GM12891 (cell line): ENCODE measurements at regions not wholly inside any gene's neighbourhood (a gene's known extent, or its start where the extent isn't known, plus 50 kb on each side); places are given as distances from the start of the nearest gene placed in this dataset.
"Not testable (repeated sequence)": the region's sequence is repeated elsewhere in the genome, so short reads cannot be mapped to it uniquely, and the experiment has no call there.

Experiments
- DNase-seq: peaks from one replicate; pipeline ENCODE4 v3.0.0; 2011; ENCODE audit warnings: low spot score; ENCODE audit not compliant: insufficient read length
- FAIRE-seq: peaks from 2 replicates; lab custom pipeline; 2011; peaks lifted over from hg19 to GRCh38; lab: Jason Lieb, UNC
- PAX5 ChIP-seq: IDR thresholded peaks from 2 replicates; pipeline ENCODE4 v1.6.1; 2011; ENCODE audit warnings: low read length, moderate library complexity, mild to moderate bottlenecking; ENCODE audit not compliant: insufficient read depth, severe bottlenecking
- POLR2A ChIP-seq: IDR thresholded peaks from 2 replicates; pipeline ENCODE4 v1.6.1; 2011; ENCODE audit warnings: low read depth, low read length, control low read depth
- POLR2AphosphoS5 ChIP-seq: IDR thresholded peaks from 2 replicates; pipeline ENCODE4 v1.6.1; 2011; ENCODE audit warnings: low read depth, low read length, control low read depth
- POU2F2 ChIP-seq: IDR thresholded peaks from 2 replicates; pipeline ENCODE4 v1.6.1; 2011; ENCODE audit warnings: low read depth, mild to moderate bottlenecking, control low read depth, low read length, moderate library complexity
- SPI1 ChIP-seq: IDR thresholded peaks from 2 replicates; pipeline ENCODE4 v1.6.1; 2011; ENCODE audit warnings: low read depth, low read length, control low read depth
- TAF1 ChIP-seq: IDR thresholded peaks from 2 replicates; pipeline ENCODE4 v1.6.1; 2011; ENCODE audit warnings: low read depth, low read length, control low read depth

DNA sequence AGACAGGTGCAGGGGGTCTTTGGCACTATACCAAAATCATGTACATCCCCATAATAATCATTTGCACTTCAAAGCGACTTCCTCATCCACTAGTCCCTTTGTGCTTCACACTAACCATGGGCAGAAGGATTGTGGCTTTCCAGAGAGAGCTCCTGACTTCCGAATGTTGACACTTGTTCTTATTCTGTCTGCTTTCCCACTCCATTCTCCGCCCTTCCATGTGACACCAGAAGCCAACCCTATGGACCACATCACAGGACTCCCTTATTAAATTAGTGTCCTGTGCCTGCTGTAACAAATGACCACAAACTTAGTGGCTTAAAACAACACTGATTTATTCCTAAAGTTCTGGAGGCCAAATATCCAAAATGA, 91.6 kb downstream of the CMC2 start:
- FAIRE-seq (no peak), DNase-seq (no peak)
- TF ChIP-seq POLR2AphosphoS5 (no peak), POLR2A (no peak), TAF1 (no peak), PAX5 (no peak), SPI1 (no peak), POU2F2 (no peak)

- DNase-seq, result no peak
- no peak for TF ChIP-seq POLR2A
- TF ChIP-seq POU2F2, result no peak
- TF ChIP-seq SPI1, result no peak
- no peak for TF ChIP-seq TAF1
- no peak for TF ChIP-seq POLR2AphosphoS5
- no peak for TF ChIP-seq PAX5
- no peak for FAIRE-seq
Observed at GRCh38 chr16:80914379-80915078, 92.2 kb downstream of the CMC2 start.

GRCh38 chr16:80913397-80913796, 93.3 kb downstream of the CMC2 start:
- TF ChIP-seq TAF1, result no peak
- no peak for TF ChIP-seq PAX5
- TF ChIP-seq SPI1, result no peak
- no peak for TF ChIP-seq POU2F2
- no peak for TF ChIP-seq POLR2A
- TF ChIP-seq POLR2AphosphoS5, result no peak
- DNase-seq (no peak), FAIRE-seq (no peak)

DNA sequence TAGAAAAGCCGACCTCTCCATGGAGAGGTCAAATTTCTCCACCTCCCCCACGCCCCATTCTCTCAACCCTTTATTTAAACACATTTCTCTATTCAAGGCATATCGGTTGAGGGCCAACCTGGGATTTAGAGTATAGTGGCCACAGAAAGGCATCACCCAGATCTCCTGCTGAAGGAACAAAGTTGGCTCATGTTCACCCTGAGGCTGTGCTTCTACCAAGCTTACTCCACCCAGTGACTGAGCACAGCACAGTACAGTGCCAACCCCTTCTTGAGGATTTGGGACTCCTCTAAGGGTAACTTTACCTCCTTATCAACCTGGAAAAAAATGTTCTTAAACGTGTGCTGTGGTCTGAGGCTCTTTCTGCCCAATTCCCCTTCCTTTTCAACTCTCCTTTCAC, 94.0 kb downstream of the CMC2 start:
- no peak for FAIRE-seq
- TF ChIP-seq POU2F2 (no peak), PAX5 (no peak), POLR2AphosphoS5 (no peak), SPI1 (no peak), POLR2A (no peak), TAF1 (no peak)

DNA sequence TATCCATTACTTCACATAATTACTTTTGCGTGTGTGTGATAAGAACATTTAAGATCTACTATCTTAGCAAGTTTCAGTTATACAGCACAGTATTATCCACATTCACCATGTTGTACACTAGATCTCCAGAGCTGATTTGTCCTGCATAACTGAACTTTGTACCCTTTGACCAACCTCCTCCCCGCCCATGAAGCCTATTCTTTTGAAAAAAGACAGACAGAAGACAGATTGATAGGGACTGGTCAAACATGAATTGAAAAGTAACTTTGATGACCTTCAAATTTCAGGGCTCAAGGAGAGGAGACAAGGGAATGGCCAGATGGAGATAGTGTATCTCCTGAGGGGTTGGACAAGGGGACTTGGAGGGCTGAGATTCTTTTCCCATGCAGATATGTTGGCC, 96.3 kb downstream of the CMC2 start:
- TF ChIP-seq POLR2AphosphoS5 (no peak), POLR2A (no peak), POU2F2 (no peak), TAF1 (no peak), PAX5 (no peak), SPI1 (no peak)
- no peak for FAIRE-seq
- DNase-seq, result no peak

More for the DNA sequence above, 94.0 kb downstream of the CMC2 start:
- DNase-seq, result no peak

DNA sequence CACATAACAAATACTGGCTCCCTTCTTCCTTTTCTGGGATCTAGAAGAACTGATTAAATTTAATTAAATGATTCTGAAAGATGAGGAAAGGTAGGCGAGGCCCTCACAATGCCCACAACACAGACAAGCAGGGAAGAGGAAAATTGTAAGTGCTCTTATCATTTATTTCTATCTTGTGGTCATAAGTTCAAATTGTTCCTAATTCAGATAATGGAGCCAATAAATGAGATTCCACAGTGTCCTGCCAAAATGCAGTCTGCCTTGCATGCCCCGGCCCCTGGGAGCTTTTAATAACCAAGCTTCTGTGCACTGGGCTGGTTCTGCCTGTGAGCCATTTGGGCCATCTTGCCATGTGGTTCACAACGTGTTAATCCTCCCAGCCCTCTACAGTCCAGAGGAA, 97.0 kb downstream of the CMC2 start:
- no peak for TF ChIP-seq POLR2AphosphoS5
- TF ChIP-seq PAX5, result no peak
- TF ChIP-seq POLR2A, result no peak
- TF ChIP-seq TAF1, result no peak
- TF ChIP-seq SPI1, result no peak
- TF ChIP-seq POU2F2, result no peak
- FAIRE-seq (no peak), DNase-seq (no peak)

DNA sequence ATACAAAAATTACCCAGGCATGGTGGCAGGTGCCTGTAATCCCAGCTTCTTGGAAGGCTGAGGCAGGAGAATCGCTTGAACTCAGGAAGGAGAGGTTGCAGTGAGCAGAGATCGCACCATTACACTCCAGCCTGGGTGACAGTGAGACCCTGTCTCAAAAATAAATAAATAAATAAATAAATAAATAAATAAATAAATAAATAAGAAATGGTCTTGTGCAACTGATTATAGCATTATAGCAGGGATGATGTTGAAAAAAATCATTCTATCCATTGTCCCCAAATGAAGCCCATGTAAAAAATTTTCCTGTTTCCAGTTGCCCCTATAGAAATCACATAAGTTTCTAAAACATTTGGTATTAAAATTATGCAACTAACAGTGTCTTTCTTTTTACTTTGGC, 100.5 kb downstream of the CMC2 start:
- DNase-seq, FAIRE-seq: not testable (repeated sequence)

GRCh38 chr16:80903616-80904015, 99.2 kb upstream of the CDYL2 start:
- no peak for TF ChIP-seq POLR2A
- no peak for TF ChIP-seq PAX5
- no peak for TF ChIP-seq TAF1
- no peak for TF ChIP-seq POU2F2
- TF ChIP-seq POLR2AphosphoS5, result no peak
- TF ChIP-seq SPI1, result no peak
- FAIRE-seq (no peak), DNase-seq (no peak)

- TF ChIP-seq PAX5 (no peak), POLR2A (no peak)
- no peak for DNase-seq
Observed at GRCh38 chr16:80902306-80903110, 98.1 kb upstream of the CDYL2 start.

DNA sequence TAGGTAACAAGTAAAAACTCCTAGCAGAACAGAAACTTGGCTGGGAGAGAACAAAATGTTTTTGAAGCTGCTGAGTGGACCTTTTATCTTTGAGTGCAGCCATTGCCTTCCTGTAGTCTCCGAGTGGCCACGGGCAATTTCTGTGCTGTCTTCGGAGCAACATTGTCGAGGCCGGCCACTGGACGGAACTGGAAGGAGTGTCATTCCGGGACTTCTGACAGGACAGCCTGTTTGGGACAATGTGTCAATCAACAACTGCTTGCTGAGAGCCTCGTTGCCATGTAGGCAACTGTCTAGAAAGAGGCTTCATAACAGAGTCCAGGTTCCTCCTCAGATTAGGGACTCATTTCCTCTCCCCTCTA, 96.2 kb upstream of the CDYL2 start:
- TF ChIP-seq PAX5 (no peak), POLR2A (no peak), POU2F2 (no peak)
- FAIRE-seq (no peak), DNase-seq (no peak)

More at GRCh38 chr16:80902306-80903110, 98.1 kb upstream of the CDYL2 start:
- no peak for FAIRE-seq
